Cardiac fibroblast (primary cell): ENCODE measurements at regions not wholly inside any gene's neighbourhood (a gene's known extent, or its start where the extent isn't known, plus 50 kb on each side); places are given as distances from the start of the nearest gene placed in this dataset.
A peak's percentile ranks its signal among the peaks of the same experiment; 100 is the strongest.

Experiments used
- DNase-seq, 2 donors: peaks; one replicate each; pipeline versions ENCODE4 v3.0.0 to v3.0.0-alpha.2; 2010; ENCODE audit warnings: low read depth in 2 of 2
- H3K4me3 ChIP-seq, 2 donors: replicated peaks in 1 of 2; 1 replicate in 1 of 2; 2 replicates in 1 of 2; pipeline ENCODE4 v1.5.1; 2011; ENCODE audit warnings: low read depth in 2 of 2, low read length in 2 of 2, mild to moderate bottlenecking in 2 of 2, moderate library complexity in 1 of 2
- CTCF ChIP-seq: IDR thresholded peaks from one replicate; pipeline ENCODE4 v1.5.1; 2011; ENCODE audit warnings: low read depth, mild to moderate bottlenecking, low read length, inconsistent platforms

- H3K4me3 ChIP-seq = no peak overlapping the region
- TF ChIP-seq CTCF = no peak
- no peak for DNase-seq
Measured at GRCh38 chr9:86638109-86638508, 283.9 kb upstream of the TUT7 start.

GRCh38 chr9:86637515-86637914, 283.3 kb upstream of the TUT7 start:
- no peak overlapping the region for H3K4me3 ChIP-seq
- DNase-seq = peak; percentile 45 to 69
- peak; percentile 70 for TF ChIP-seq CTCF

GRCh38 chr9:86636519-86636918, 282.3 kb upstream of the TUT7 start:
- no peak overlapping the region for H3K4me3 ChIP-seq
- TF ChIP-seq CTCF = no peak
- DNase-seq = peak in 1 of 2 donors; percentile 35

GRCh38 chr9:86636038-86636437, 281.8 kb upstream of the TUT7 start:
- TF ChIP-seq CTCF = no peak
- no peak for DNase-seq
- no peak overlapping the region for H3K4me3 ChIP-seq

- TF ChIP-seq CTCF = no peak
- DNase-seq = no peak
- H3K4me3 ChIP-seq = no peak overlapping the region
Measured at GRCh38 chr9:86634501-86634900, 280.3 kb upstream of the TUT7 start.

GRCh38 chr9:86633945-86634344, 279.7 kb upstream of the TUT7 start:
- no peak overlapping the region for H3K4me3 ChIP-seq
- DNase-seq = no peak
- no peak for TF ChIP-seq CTCF

- DNase-seq = peak in 1 of 2 donors; percentile 9
- H3K4me3 ChIP-seq = no peak overlapping the region
- no peak for TF ChIP-seq CTCF
Measured at GRCh38 chr9:86632537-86632936, 278.3 kb upstream of the TUT7 start.
